NCI-H2081 (cell line): ENCODE measurements at regions not wholly inside any gene's neighbourhood (a gene's known extent, or its start where the extent isn't known, plus 50 kb on each side); places are given as distances from the start of the nearest gene placed in this dataset.
A peak's percentile ranks its signal among the peaks of the same experiment; 100 is the strongest.

ENCODE experiments used
- DNase-seq, 2 experiments: peaks; one replicate each; lab custom pipeline; 2025; lab: John Stamatoyannopoulos, UW

DNA sequence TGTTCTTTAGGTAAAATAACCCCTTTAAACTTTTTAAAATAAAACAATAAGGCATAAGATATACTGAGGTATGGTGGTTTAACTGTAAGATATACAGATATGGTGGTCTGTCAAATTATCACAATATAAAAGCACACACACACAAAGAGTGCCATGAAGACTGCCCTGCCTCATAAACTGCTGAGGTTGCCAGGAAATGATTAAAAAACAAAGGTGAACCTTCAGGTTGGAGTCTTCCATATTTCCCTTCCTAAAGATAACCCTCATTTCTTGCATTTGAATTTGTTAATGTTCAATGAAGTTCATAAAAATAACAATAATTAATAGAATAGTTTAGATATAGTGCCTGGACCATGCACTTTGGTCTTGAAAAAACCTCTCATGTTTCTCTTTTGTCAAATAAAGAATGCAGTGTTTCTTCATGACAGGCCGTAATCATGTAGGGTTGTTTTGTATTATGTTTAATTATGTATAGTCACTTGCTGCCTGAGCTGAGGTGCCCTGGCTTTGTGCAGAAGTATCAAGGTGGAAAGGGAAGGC lies 123.6 kb upstream of the B3GALT2 start:
- DNase-seq: peak; percentile 82 to 93

DNA sequence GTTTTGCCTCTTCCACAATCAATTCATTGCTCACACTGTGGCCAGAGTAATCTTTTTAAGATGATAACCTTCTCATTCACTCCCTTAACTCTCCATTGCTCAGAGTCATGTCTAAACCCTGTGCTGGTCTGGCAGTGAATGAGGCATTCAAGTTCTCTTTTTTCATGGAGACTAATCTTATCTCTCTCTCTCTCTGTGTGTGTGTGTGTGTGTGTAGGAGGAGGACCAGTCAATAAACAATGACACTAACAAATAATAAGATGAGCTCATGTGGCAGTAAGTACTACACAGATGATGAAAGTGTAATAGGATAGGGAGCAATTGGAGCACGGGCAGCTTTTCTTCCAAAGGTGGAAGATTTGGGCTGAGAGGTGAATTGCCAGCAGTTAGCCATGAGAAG lies 122.0 kb upstream of the B3GALT2 start:
- peak in 1 of 2 experiments; percentile 35 for DNase-seq

DNA sequence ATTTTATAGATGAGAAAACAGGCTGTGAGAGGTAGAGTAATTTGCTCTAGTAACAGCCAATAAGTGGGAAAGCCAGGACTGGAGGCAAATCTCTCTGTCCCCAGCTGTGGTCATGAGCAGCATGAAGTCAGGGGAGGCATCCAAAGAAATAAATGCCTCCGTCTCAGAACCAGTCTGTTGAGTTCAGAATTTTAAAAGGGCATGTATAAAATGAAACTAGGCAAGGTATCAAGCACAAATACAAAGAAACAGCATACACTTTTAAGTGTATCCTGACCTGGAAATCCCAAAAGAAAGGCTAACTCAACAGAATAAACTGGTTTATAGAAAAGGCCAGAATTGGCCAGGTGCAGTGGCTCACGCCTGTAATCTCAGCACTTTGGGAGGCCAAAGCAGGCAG lies 120.0 kb upstream of the B3GALT2 start:
- no peak for DNase-seq
